Glutamatergic neuron (in vitro differentiated cells): ENCODE measurements at regions not wholly inside any gene's neighbourhood (a gene's known extent, or its start where the extent isn't known, plus 50 kb on each side); places are given as distances from the start of the nearest gene placed in this dataset.

Source experiments
- DNase-seq: peaks from one replicate; pipeline ENCODE4 v3.0.0; 2022
- H3K27ac Mint-ChIP-seq: one replicate; pipeline ENCODE4 v1.8.0; 2020; ENCODE audit warnings: mild to moderate bottlenecking, mixed read lengths, inconsistent platforms; ENCODE audit not compliant: unreplicated experiment
- H3K27me3 Mint-ChIP-seq: one replicate; pipeline ENCODE4 v1.8.0; 2020; ENCODE audit warnings: mild to moderate bottlenecking, moderate library complexity, mixed read lengths, inconsistent platforms; ENCODE audit not compliant: unreplicated experiment
- H3K36me3 Mint-ChIP-seq: one replicate; pipeline ENCODE4 v1.8.0; 2020; ENCODE audit warnings: mild to moderate bottlenecking, mixed read lengths, inconsistent platforms; ENCODE audit not compliant: unreplicated experiment
- H3K4me1 Mint-ChIP-seq: one replicate; pipeline ENCODE4 v1.8.0; 2020; ENCODE audit warnings: mild to moderate bottlenecking, low read depth, mixed read lengths, inconsistent platforms; ENCODE audit not compliant: unreplicated experiment
- H3K4me3 Mint-ChIP-seq: one replicate; pipeline ENCODE4 v1.8.0; 2020; ENCODE audit warnings: mild to moderate bottlenecking, mixed read lengths, inconsistent platforms; ENCODE audit not compliant: unreplicated experiment
- H3K9me3 Mint-ChIP-seq: one replicate; pipeline ENCODE4 v1.8.0; 2020; ENCODE audit warnings: mild to moderate bottlenecking, moderate library complexity, mixed read lengths, inconsistent platforms; ENCODE audit not compliant: unreplicated experiment
- CTCF ChIP-seq: fragments of 200-600 bp; sonication (generic); IDR thresholded peaks from one replicate; pipeline ENCODE4 v1.5.0; 2021; ENCODE audit not compliant: partially characterized antibody, unreplicated experiment

- Mint-ChIP-seq H3K27me3 (no peaks in the 10 kb centered on the region), H3K36me3 (no peaks in the 10 kb centered on the region), H3K4me1 (peaks cover 6% of the 10 kb centered on the region), H3K27ac (no peak overlapping the region), H3K9me3 (peaks cover 4% of the 10 kb centered on the region), H3K4me3 (no peak overlapping the region)
- no peak for TF ChIP-seq CTCF
- DNase-seq: no peak
These were observed 322.0 kb downstream of the TMA16 start for GRCh38 chr4:163816494-163816893.

GRCh38 chr4:163818673-163819072 is 324.2 kb downstream of the TMA16 start:
- Mint-ChIP-seq H3K4me1 (peaks cover 5% of the 10 kb centered on the region), H3K36me3 (no peaks in the 10 kb centered on the region), H3K9me3 (peaks cover 4% of the 10 kb centered on the region), H3K27me3 (no peaks in the 10 kb centered on the region), H3K27ac (no peak overlapping the region), H3K4me3 (no peak overlapping the region)
- no peak for TF ChIP-seq CTCF
- no peak for DNase-seq

- H3K4me3 Mint-ChIP-seq: no peak overlapping the region
- TF ChIP-seq CTCF: no peak
- H3K9me3 Mint-ChIP-seq: no peaks in the 10 kb centered on the region
- H3K4me1 Mint-ChIP-seq: no peaks in the 10 kb centered on the region
- no peak for DNase-seq
- no peaks in the 10 kb centered on the region for H3K36me3 Mint-ChIP-seq
- H3K27ac Mint-ChIP-seq: no peak overlapping the region
- H3K27me3 Mint-ChIP-seq: no peaks in the 10 kb centered on the region
These were observed 339.2 kb downstream of the TMA16 start for GRCh38 chr4:163833669-163834068.

- Mint-ChIP-seq H3K27me3 (no peaks in the 10 kb centered on the region), H3K27ac (no peak overlapping the region), H3K4me1 (no peaks in the 10 kb centered on the region), H3K4me3 (no peak overlapping the region), H3K9me3 (no peaks in the 10 kb centered on the region), H3K36me3 (no peaks in the 10 kb centered on the region)
- DNase-seq: no peak
- no peak for TF ChIP-seq CTCF
These were observed 351.5 kb downstream of the TMA16 start for GRCh38 chr4:163846008-163846407.

- Mint-ChIP-seq H3K4me1 (no peaks in the 10 kb centered on the region), H3K27ac (no peak overlapping the region), H3K27me3 (no peaks in the 10 kb centered on the region), H3K9me3 (no peaks in the 10 kb centered on the region), H3K4me3 (no peak overlapping the region), H3K36me3 (no peaks in the 10 kb centered on the region)
- no peak for DNase-seq
- TF ChIP-seq CTCF: no peak
These were observed 357.8 kb downstream of the TMA16 start for GRCh38 chr4:163852246-163852645.
